ENCODE measurements at regions not wholly inside any gene's neighbourhood (a gene's known extent, or its start where the extent isn't known, plus 50 kb on each side); places are given as distances from the start of the nearest gene placed in this dataset.
"Not testable (repeated sequence)": the region's sequence is repeated elsewhere in the genome, so short reads cannot be mapped to it uniquely, and the experiment has no call there.

- no peaks in the 10 kb centered on the region for H3K79me2 ChIP-seq (ENCODE audit: insufficient read depth, low read length)
- no peaks in the 10 kb centered on the region for H3K9me3 ChIP-seq (ENCODE audit: low read length)
- no peaks in the 10 kb centered on the region for H3K4me1 ChIP-seq (ENCODE audit: insufficient read depth, low read length, severe bottlenecking)
- no peak overlapping the region for H3K27ac ChIP-seq (ENCODE audit: low read depth, low read length, poor library complexity, severe bottlenecking)
- no peaks in the 10 kb centered on the region for H4K20me1 ChIP-seq (ENCODE audit: insufficient read depth, low read length)
- H3K9me2 ChIP-seq (ENCODE audit: low read depth, low read length): no peaks in the 10 kb centered on the region
- no peak overlapping the region for H3K4me3 ChIP-seq (ENCODE audit: low read depth, low read length, poor library complexity, severe bottlenecking)
- no peak overlapping the region for H3K4me2 ChIP-seq (ENCODE audit: low read length)
- H2AFZ ChIP-seq (ENCODE audit: low read length): no peak overlapping the region
- H3K27me3 ChIP-seq (ENCODE audit: insufficient read depth, low read length): no peaks in the 10 kb centered on the region
- no peaks in the 10 kb centered on the region for H3K36me3 ChIP-seq (ENCODE audit: insufficient read depth, low read length)
- TF ChIP-seq CTCF (IDR thresholded peaks at IDR 0.05; ENCODE audit: low read length): no peak
- no peak for TF ChIP-seq EZH2 (IDR thresholded peaks at IDR 0.05; ENCODE audit: borderline replicate concordance, low read length)
- no peaks in the 10 kb centered on the region for H3F3A ChIP-seq (ENCODE audit: insufficient read depth, low read length)
- H3K9ac ChIP-seq (ENCODE audit: low read length): no peak overlapping the region
Measured at GRCh38 chrX:45621376-45622041, 420.8 kb upstream of the DIPK2B start.

- H3K9me3 ChIP-seq (ENCODE audit: low read length): no peaks in the 10 kb centered on the region
- no peak overlapping the region for H3K27ac ChIP-seq (ENCODE audit: low read depth, low read length, poor library complexity, severe bottlenecking)
- H3K79me2 ChIP-seq (ENCODE audit: insufficient read depth, low read length): no peaks in the 10 kb centered on the region
- no peaks in the 10 kb centered on the region for H3K36me3 ChIP-seq (ENCODE audit: insufficient read depth, low read length)
- no peak overlapping the region for H3K4me2 ChIP-seq (ENCODE audit: low read length)
- H3K9me2 ChIP-seq (ENCODE audit: low read depth, low read length): no peaks in the 10 kb centered on the region
- H2AFZ ChIP-seq (ENCODE audit: low read length): no peak overlapping the region
- no peaks in the 10 kb centered on the region for H3F3A ChIP-seq (ENCODE audit: insufficient read depth, low read length)
- TF ChIP-seq CTCF (IDR thresholded peaks at IDR 0.05; ENCODE audit: low read length) (no peak), EZH2 (IDR thresholded peaks at IDR 0.05; ENCODE audit: borderline replicate concordance, low read length) (no peak)
- H3K27me3 ChIP-seq (ENCODE audit: insufficient read depth, low read length): no peaks in the 10 kb centered on the region
- H3K4me1 ChIP-seq (ENCODE audit: insufficient read depth, low read length, severe bottlenecking): no peaks in the 10 kb centered on the region
- no peak overlapping the region for H3K9ac ChIP-seq (ENCODE audit: low read length)
- H3K4me3 ChIP-seq (ENCODE audit: low read depth, low read length, poor library complexity, severe bottlenecking): no peak overlapping the region
- no peaks in the 10 kb centered on the region for H4K20me1 ChIP-seq (ENCODE audit: insufficient read depth, low read length)
Measured at GRCh38 chrX:45619290-45619689, 418.6 kb upstream of the DIPK2B start.

- H3K27me3 ChIP-seq (ENCODE audit: insufficient read depth, low read length); H3K9me2 ChIP-seq (ENCODE audit: low read depth, low read length); H3K9me3 ChIP-seq (ENCODE audit: low read length); H3K27ac ChIP-seq (ENCODE audit: low read depth, low read length, poor library complexity, severe bottlenecking); H3K9ac ChIP-seq (ENCODE audit: low read length); H3K36me3 ChIP-seq (ENCODE audit: insufficient read depth, low read length); H3F3A ChIP-seq (ENCODE audit: insufficient read depth, low read length); H4K20me1 ChIP-seq (ENCODE audit: insufficient read depth, low read length); H3K4me1 ChIP-seq (ENCODE audit: insufficient read depth, low read length, severe bottlenecking); H3K4me3 ChIP-seq (ENCODE audit: low read depth, low read length, poor library complexity, severe bottlenecking); H2AFZ ChIP-seq (ENCODE audit: low read length); H3K4me2 ChIP-seq (ENCODE audit: low read length); H3K79me2 ChIP-seq (ENCODE audit: insufficient read depth, low read length): not testable (repeated sequence)
Measured at GRCh38 chrX:45615591-45615990, 414.9 kb upstream of the DIPK2B start.

- H3K4me1 ChIP-seq (ENCODE audit: insufficient read depth, low read length, severe bottlenecking): no peaks in the 10 kb centered on the region
- no peaks in the 10 kb centered on the region for H3K79me2 ChIP-seq (ENCODE audit: insufficient read depth, low read length)
- H3K4me3 ChIP-seq (ENCODE audit: low read depth, low read length, poor library complexity, severe bottlenecking): no peak overlapping the region
- H2AFZ ChIP-seq (ENCODE audit: low read length): no peak overlapping the region
- no peaks in the 10 kb centered on the region for H3K36me3 ChIP-seq (ENCODE audit: insufficient read depth, low read length)
- H3K4me2 ChIP-seq (ENCODE audit: low read length): no peak overlapping the region
- no peaks in the 10 kb centered on the region for H3K9me3 ChIP-seq (ENCODE audit: low read length)
- TF ChIP-seq EZH2 (IDR thresholded peaks at IDR 0.05; ENCODE audit: borderline replicate concordance, low read length) (no peak), CTCF (IDR thresholded peaks at IDR 0.05; ENCODE audit: low read length) (no peak)
- no peaks in the 10 kb centered on the region for H3K9me2 ChIP-seq (ENCODE audit: low read depth, low read length)
- no peak overlapping the region for H3K9ac ChIP-seq (ENCODE audit: low read length)
- no peaks in the 10 kb centered on the region for H3K27me3 ChIP-seq (ENCODE audit: insufficient read depth, low read length)
- no peaks in the 10 kb centered on the region for H3F3A ChIP-seq (ENCODE audit: insufficient read depth, low read length)
- H3K27ac ChIP-seq (ENCODE audit: low read depth, low read length, poor library complexity, severe bottlenecking): no peak overlapping the region
- H4K20me1 ChIP-seq (ENCODE audit: insufficient read depth, low read length): no peaks in the 10 kb centered on the region
Measured at GRCh38 chrX:45614853-45615252, 414.2 kb upstream of the DIPK2B start.

Measured in OCI-LY1 (cell line).